NAMALWA (cell line): ENCODE measurements at regions not wholly inside any gene's neighbourhood (a gene's known extent, or its start where the extent isn't known, plus 50 kb on each side); places are given as distances from the start of the nearest gene placed in this dataset.

Source experiments
- DNase-seq: peaks from one replicate; pipeline ENCODE4 v3.0.0-alpha.2; 2015; ENCODE audit warnings: low spot score

GRCh38 chr1:56355422-56355821, 223.9 kb downstream of the PLPP3 start:
- DNase-seq: no peak

GRCh38 chr1:56345831-56346230, 233.5 kb downstream of the PLPP3 start:
- no peak for DNase-seq

- DNase-seq: no peak
These were observed 238.4 kb downstream of the PLPP3 start for GRCh38 chr1:56340977-56341376.

GRCh38 chr1:56339786-56340465, 239.4 kb downstream of the PLPP3 start:
- no peak for DNase-seq

GRCh38 chr1:56339093-56339492, 240.3 kb downstream of the PLPP3 start:
- no peak for DNase-seq

- DNase-seq: no peak
These were observed 242.4 kb downstream of the PLPP3 start for GRCh38 chr1:56336982-56337381.

GRCh38 chr1:56335394-56335793, 244.0 kb downstream of the PLPP3 start:
- no peak for DNase-seq

GRCh38 chr1:56334047-56334446, 245.3 kb downstream of the PLPP3 start:
- DNase-seq: no peak

GRCh38 chr1:56333461-56333860, 245.9 kb downstream of the PLPP3 start:
- no peak for DNase-seq

- DNase-seq: no peak
These were observed 247.3 kb downstream of the PLPP3 start for GRCh38 chr1:56331892-56332567.

GRCh38 chr1:56331207-56331891, 248.0 kb downstream of the PLPP3 start:
- no peak for DNase-seq

GRCh38 chr1:56330391-56331026, 248.9 kb downstream of the PLPP3 start:
- DNase-seq: no peak

- DNase-seq: no peak
These were observed 249.4 kb downstream of the PLPP3 start for GRCh38 chr1:56329970-56330369.

- no peak for DNase-seq
These were observed 252.2 kb downstream of the PLPP3 start for GRCh38 chr1:56327195-56327594.

GRCh38 chr1:56326056-56326455, 253.3 kb downstream of the PLPP3 start:
- DNase-seq: no peak

GRCh38 chr1:56324504-56324903, 254.9 kb downstream of the PLPP3 start:
- no peak for DNase-seq

- DNase-seq: no peak
These were observed 257.2 kb downstream of the PLPP3 start for GRCh38 chr1:56322211-56322610.

- DNase-seq: no peak
These were observed 258.2 kb downstream of the PLPP3 start for GRCh38 chr1:56321150-56321490.

- DNase-seq: no peak
These were observed 258.8 kb downstream of the PLPP3 start for GRCh38 chr1:56320464-56321149.

GRCh38 chr1:56317722-56318121, 261.6 kb downstream of the PLPP3 start:
- no peak for DNase-seq

GRCh38 chr1:56315293-56315942, 263.9 kb downstream of the PLPP3 start:
- no peak for DNase-seq

GRCh38 chr1:56313560-56313959, 265.8 kb downstream of the PLPP3 start:
- no peak for DNase-seq
